Activated T-cell treated with anti-CD3 and anti-CD28 coated beads for 1 hour (primary cell): ENCODE measurements at regions not wholly inside any gene's neighbourhood (a gene's known extent, or its start where the extent isn't known, plus 50 kb on each side); places are given as distances from the start of the nearest gene placed in this dataset.
A peak's percentile ranks its signal among the peaks of the same experiment; 100 is the strongest.
"Not testable (repeated sequence)": the region's sequence is repeated elsewhere in the genome, so short reads cannot be mapped to it uniquely, and the experiment has no call there.

Experiments
- DNase-seq: peaks from one replicate; pipeline ENCODE4 v3.0.0-alpha.2; 2020; ENCODE audit warnings: low read depth

- no peak for DNase-seq
Observed at GRCh38 chr19:28685802-28686201, 527.1 kb downstream of the UQCRFS1 start.

- DNase-seq, result not testable (repeated sequence)
Observed at GRCh38 chr19:28685077-28685476, 527.9 kb downstream of the UQCRFS1 start.

GRCh38 chr19:28680111-28680510 is 532.8 kb downstream of the UQCRFS1 start:
- no peak for DNase-seq

DNA sequence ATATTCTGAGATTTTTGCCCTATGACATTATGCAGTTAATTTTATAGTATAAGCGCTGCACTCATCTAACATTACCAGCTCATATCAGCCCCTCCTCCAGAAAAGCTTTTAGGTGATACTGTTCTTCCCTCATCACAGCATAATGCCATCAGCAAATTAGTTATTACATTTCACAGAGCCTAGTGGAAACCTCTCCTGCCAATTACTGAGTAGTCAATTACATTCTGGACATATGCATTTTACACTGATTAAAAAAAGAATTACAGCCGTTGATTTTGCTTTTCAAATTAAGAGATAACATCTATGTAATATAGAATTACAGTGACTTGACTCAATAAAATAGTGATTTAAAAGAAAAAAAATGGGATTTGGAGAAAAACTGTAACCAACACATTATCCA is 542.1 kb downstream of the UQCRFS1 start:
- no peak for DNase-seq

GRCh38 chr19:28669804-28670203 is 543.1 kb downstream of the UQCRFS1 start:
- DNase-seq, result no peak

- DNase-seq, result no peak
Observed at GRCh38 chr19:28667348-28667977, 545.5 kb downstream of the UQCRFS1 start.

DNA sequence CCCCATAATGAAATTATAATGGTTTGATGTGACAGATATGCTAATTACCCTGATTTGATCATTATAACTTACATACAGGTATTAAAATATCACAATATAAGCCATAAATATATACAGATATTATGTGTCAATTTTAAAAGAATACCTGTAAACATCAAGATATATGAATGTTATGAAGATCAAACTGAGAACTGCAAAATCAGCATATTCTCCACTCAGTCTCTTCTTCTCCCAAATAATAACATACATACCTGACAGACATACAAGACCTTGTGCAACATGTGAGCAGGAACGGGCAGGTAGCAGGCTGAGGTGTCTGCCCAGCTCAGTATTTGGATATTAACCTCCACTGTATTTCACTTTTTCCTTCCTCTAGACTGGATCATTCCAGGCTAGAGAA is 547.2 kb downstream of the UQCRFS1 start:
- no peak for DNase-seq

DNA sequence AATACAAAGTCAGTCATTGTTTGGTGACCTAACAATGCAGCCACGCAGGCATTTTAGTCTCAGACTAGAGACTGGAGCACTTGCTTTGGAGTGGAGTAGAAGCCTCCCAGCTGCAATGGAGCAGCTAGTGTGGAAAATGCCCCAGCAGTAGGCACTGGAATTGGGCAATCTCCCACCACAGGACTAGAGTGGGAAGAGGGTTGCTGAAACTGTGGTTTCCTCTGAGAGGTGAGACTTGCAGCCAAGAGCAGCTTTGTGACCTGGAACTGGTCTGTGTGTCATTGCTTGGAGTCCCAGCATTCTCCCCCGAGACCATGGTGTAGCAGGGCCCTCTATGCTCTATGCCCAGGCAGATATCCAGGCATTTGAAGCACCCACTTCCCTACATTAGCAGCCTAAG is 556.3 kb downstream of the UQCRFS1 start:
- DNase-seq, result no peak

DNA sequence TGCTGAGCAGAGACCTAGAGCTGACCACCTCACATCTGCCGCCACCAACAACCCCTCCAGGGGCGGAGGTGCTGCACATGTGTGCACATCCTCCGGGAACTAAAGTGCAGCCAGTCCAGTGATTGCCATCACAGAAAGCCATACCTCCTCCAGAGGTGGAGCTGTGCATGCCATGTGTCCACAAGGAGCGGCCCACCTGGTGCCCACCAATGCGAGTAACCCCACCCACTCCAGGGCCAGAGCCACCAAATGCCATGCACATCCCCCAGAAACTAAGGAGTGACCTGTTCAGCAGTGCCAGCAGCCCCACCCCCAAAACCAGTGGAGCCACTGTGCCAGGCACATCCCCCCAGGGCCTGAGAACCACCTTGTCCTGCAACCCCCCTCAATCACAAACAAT is 557.9 kb downstream of the UQCRFS1 start:
- DNase-seq, result no peak

- no peak for DNase-seq
Observed at GRCh38 chr19:28652765-28653164, 560.2 kb downstream of the UQCRFS1 start.

- no peak for DNase-seq
Observed at GRCh38 chr19:28646629-28647028, 566.3 kb downstream of the UQCRFS1 start.

DNA sequence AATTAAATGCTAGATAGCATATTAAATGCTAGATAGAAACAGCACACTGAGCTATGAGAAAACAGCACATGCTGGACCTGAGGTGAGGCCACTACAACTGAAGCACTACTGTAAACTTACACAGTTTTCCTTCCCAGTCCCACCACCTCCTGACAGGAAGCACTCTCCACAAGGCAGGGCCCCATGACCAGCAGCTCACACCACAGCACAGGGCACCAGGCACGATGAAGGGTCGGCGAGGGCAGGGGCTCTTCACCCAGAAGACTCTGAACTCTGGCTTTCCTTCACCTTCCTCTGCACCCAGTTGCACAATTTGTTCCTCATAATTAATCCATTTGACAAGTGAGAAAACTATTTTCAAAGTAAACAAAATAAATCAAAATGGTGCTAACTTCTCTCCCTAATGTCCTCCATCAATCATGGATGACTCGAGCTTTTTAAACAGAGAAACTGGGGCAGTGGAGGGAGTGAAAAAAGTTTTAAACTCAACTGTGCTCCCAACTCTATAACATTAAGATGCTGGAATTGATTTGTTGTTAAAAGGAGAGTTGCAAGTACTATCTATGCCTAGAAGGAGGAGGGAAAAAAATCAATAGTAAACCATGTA is 568.7 kb downstream of the UQCRFS1 start:
- DNase-seq, result no peak

- DNase-seq, result no peak
Observed at GRCh38 chr19:28642787-28643683, 569.9 kb downstream of the UQCRFS1 start.

DNA sequence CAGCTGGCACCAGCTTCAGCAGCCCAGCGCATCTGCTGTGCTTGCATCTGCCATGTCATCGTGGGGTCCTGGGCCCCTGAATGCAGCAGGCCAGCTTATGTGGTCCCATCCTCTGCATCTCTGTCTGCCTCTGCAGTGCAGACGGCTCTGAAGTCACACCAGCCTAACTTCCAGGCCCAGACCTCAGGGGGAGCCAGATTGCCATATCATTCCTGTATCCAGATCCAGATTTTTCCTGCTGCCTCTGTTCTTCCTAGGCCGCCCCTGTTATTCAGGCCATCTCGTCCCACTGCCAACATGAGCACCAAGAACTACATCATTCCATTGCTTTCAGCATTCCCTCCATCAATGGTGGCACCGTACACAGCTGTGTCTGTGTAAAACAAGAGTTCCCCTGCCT is 571.6 kb downstream of the UQCRFS1 start:
- no peak for DNase-seq

GRCh38 chr19:28640506-28640905 is 572.4 kb downstream of the UQCRFS1 start:
- no peak for DNase-seq

- no peak for DNase-seq
Observed at GRCh38 chr19:28638445-28638844, 574.5 kb downstream of the UQCRFS1 start.

GRCh38 chr19:28636706-28637105 is 576.2 kb downstream of the UQCRFS1 start:
- DNase-seq, result no peak

DNA sequence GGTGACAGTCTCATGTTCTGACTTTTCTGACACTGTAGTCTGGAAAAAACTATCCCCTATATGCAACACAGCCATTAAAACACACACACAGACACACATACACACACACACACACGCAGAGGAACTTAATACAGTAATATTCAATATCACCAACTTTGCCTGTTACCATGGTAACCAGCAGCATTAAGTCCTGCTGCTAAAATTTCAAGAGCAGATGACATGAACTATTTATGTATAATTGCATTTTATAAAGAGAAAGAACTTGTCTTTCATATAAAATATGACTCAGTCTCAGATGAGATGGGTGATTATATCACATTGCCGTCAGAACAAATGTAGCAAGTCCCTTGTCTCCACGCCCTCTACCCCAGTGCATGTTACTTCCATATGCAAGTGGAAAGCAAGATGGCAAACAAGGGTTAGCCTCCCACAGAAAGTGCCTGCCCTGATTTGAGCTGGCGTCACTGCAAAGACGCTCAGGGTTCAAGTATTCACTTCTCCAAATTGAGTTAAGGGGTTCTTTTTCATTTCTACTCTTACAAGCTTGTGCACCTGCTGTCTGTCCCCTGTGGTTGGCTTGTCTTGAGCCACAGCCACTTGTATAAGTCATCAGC is 576.8 kb downstream of the UQCRFS1 start:
- DNase-seq, result no peak

- no peak for DNase-seq
Observed at GRCh38 chr19:28634837-28635236, 578.1 kb downstream of the UQCRFS1 start.

DNA sequence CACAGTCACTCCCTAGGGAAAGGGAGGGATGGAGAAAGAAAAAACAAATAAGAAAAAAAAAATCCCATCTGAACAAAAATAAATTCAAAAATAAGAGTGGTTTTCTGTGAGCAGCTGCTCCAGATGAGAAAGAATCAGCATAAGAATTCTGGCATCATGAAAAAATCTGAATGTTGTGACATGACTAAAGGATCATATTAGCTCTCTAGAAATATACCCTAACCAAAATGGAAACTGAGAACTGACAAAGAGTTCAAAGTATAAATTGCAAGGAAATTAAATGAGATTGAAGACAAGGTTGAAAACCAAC is 579.0 kb downstream of the UQCRFS1 start:
- no peak for DNase-seq

GRCh38 chr19:28633319-28634018 is 579.5 kb downstream of the UQCRFS1 start:
- DNase-seq, result peak; percentile 21

- DNase-seq, result no peak
Observed at GRCh38 chr19:28632371-28633080, 580.4 kb downstream of the UQCRFS1 start.
